Tibial nerve (tissue), 4 donors: ENCODE measurements at regions not wholly inside any gene's neighbourhood (a gene's known extent, or its start where the extent isn't known, plus 50 kb on each side); places are given as distances from the start of the nearest gene placed in this dataset.

ENCODE experiments used
- DNase-seq, 2 donors: peaks; one replicate each; pipeline ENCODE4 v3.0.0-alpha.2; 2019; ENCODE audit warnings: low spot score in 2 of 2
- H3K27ac ChIP-seq, 4 donors: fragments of 200-600 bp; sonication (generic) in 3 of 4; one replicate each; pipeline ENCODE4 v1.5.1; 2017 to 2019; ENCODE audit warnings: mild to moderate bottlenecking in 1 of 4
- H3K27me3 ChIP-seq, 2 donors: fragments of 200-600 bp; sonication (generic) in 1 of 2; one replicate each; pipeline versions ENCODE4 v1.5.1 to v1.6.0; 2017 to 2019
- H3K36me3 ChIP-seq, 3 donors: fragments of 200-600 bp; sonication (generic); one replicate each; pipeline ENCODE4 v1.5.1; 2018 to 2019
- H3K4me1 ChIP-seq, 4 donors: fragments of 200-600 bp; sonication (generic) in 3 of 4; one replicate each; pipeline ENCODE4 v1.5.1; 2017 to 2019
- H3K4me3 ChIP-seq, 4 donors: fragments of 200-600 bp; sonication (generic) in 3 of 4; one replicate each; pipeline ENCODE4 v1.5.1; 2017 to 2019; ENCODE audit warnings: mild to moderate bottlenecking in 1 of 4, moderate library complexity in 1 of 4
- H3K9me3 ChIP-seq, 4 donors: fragments of 200-600 bp; sonication (generic) in 3 of 4; one replicate each; pipeline ENCODE4 v1.5.1; 2017 to 2019
- CTCF ChIP-seq, 5 experiments: fragments of 200-600 bp in 3 of 5; fragments of 450-650 bp in 2 of 5; sonication (generic) in 3 of 5; IDR thresholded peaks; one replicate each; pipeline ENCODE4 v1.5.1; 2016 to 2019; ENCODE audit warnings: antibody characterized with exemption in 5 of 5, mild to moderate bottlenecking in 3 of 5, moderate library complexity in 2 of 5
- EP300 ChIP-seq, 2 donors: sonication (generic); formaldehyde crosslinking; IDR thresholded peaks; one replicate each; pipeline ENCODE4 v1.6.1; 2017; ENCODE audit warnings: antibody characterized with exemption in 2 of 2, mild to moderate bottlenecking in 1 of 2
- POLR2A ChIP-seq, 2 donors: fragments of 450-650 bp; IDR thresholded peaks; one replicate each; pipeline ENCODE4 v1.6.1; 2017; ENCODE audit warnings: antibody characterized with exemption in 2 of 2, mild to moderate bottlenecking in 2 of 2, moderate library complexity in 2 of 2
- WGBS, 2 donors: methylation state at CpG; one replicate each; pipeline ENCODE4 v1.1.5; 2018; 5-methylcytosine and 5-hydroxymethylcytosine counted together

GRCh38 chr1:67991546-67991945 is 58.9 kb downstream of the DIRAS3 start:
- Histone ChIP-seq H3K9me3 (peaks cover 0 to 15% (median 4%) of the 10 kb centered on the region in 4 donors), H3K4me1 (no peaks in the 10 kb centered on the region), H3K36me3 (no peaks in the 10 kb centered on the region), H3K27me3 (no peaks in the 10 kb centered on the region), H3K27ac (no peak overlapping the region), H3K4me3 (no peak overlapping the region)
- TF ChIP-seq CTCF (IDR thresholded peaks at IDR 0.05): no peak
- TF ChIP-seq POLR2A (IDR thresholded peaks at IDR 0.05): no peak
- TF ChIP-seq EP300 (IDR thresholded peaks at IDR 0.05): no peak
- no peak for DNase-seq
- 87 to 93% methylated on average over 5 of the region's 5 CpGs for WGBS, 2 donors

- Histone ChIP-seq H3K27me3 (no peaks in the 10 kb centered on the region), H3K4me1 (no peaks in the 10 kb centered on the region), H3K36me3 (no peaks in the 10 kb centered on the region), H3K27ac (no peak overlapping the region), H3K9me3 (no peaks in the 10 kb centered on the region), H3K4me3 (no peak overlapping the region)
- TF ChIP-seq CTCF (IDR thresholded peaks at IDR 0.05) (no peak), POLR2A (IDR thresholded peaks at IDR 0.05) (no peak), EP300 (IDR thresholded peaks at IDR 0.05) (no peak)
- WGBS, 2 donors: 56 to 63% methylated on average over 5 of the region's 5 CpGs
- DNase-seq: no peak
These were observed 62.4 kb downstream of the DIRAS3 start for GRCh38 chr1:67988066-67988465.

GRCh38 chr1:67987046-67987799 is 63.2 kb downstream of the DIRAS3 start:
- H3K27ac ChIP-seq: no peak overlapping the region
- 80 to 81% methylated on average over 13 of the region's 13 CpGs for WGBS, 2 donors

GRCh38 chr1:67983867-67984266 is 66.6 kb downstream of the DIRAS3 start:
- DNase-seq: no peak
- H3K36me3 ChIP-seq: no peaks in the 10 kb centered on the region
- no peaks in the 10 kb centered on the region for H3K9me3 ChIP-seq
- H3K27me3 ChIP-seq: no peaks in the 10 kb centered on the region
- no peak overlapping the region for H3K4me3 ChIP-seq
- no peak overlapping the region for H3K27ac ChIP-seq
- no peak for TF ChIP-seq POLR2A (IDR thresholded peaks at IDR 0.05)
- no peak for TF ChIP-seq EP300 (IDR thresholded peaks at IDR 0.05)
- no peak for TF ChIP-seq CTCF (IDR thresholded peaks at IDR 0.05)
- H3K4me1 ChIP-seq: no peaks in the 10 kb centered on the region
- WGBS, 2 donors: 65 to 73% methylated on average over 1 of the region's 1 CpG

More at GRCh38 chr1:67987046-67987799, 63.2 kb downstream of the DIRAS3 start:
- Histone ChIP-seq H3K27me3 (no peaks in the 10 kb centered on the region), H3K9me3 (no peaks in the 10 kb centered on the region), H3K36me3 (no peaks in the 10 kb centered on the region), H3K4me1 (no peaks in the 10 kb centered on the region), H3K4me3 (no peak overlapping the region)
- no peak for DNase-seq
- TF ChIP-seq POLR2A (IDR thresholded peaks at IDR 0.05) (no peak), EP300 (IDR thresholded peaks at IDR 0.05) (no peak), CTCF (IDR thresholded peaks at IDR 0.05) (no peak)

- Histone ChIP-seq H3K9me3 (no peaks in the 10 kb centered on the region), H3K36me3 (no peaks in the 10 kb centered on the region), H3K27me3 (no peaks in the 10 kb centered on the region), H3K4me3 (no peak overlapping the region), H3K4me1 (no peaks in the 10 kb centered on the region), H3K27ac (no peak overlapping the region)
- TF ChIP-seq EP300 (IDR thresholded peaks at IDR 0.05): no peak
- TF ChIP-seq POLR2A (IDR thresholded peaks at IDR 0.05): no peak
- TF ChIP-seq CTCF (IDR thresholded peaks at IDR 0.05): no peak
- no peak for DNase-seq
- WGBS, 2 donors: 78 to 91% methylated on average over 1 of the region's 1 CpG
These were observed 70.4 kb downstream of the DIRAS3 start for GRCh38 chr1:67980028-67980427.
